Keratinocyte (primary cell): ENCODE measurements at regions not wholly inside any gene's neighbourhood (a gene's known extent, or its start where the extent isn't known, plus 50 kb on each side); places are given as distances from the start of the nearest gene placed in this dataset.

Source experiments
- EZH2 ChIP-seq: IDR thresholded peaks from one replicate; pipeline ENCODE4 v1.6.1; 2012; ENCODE audit warnings: inconsistent platforms, mild to moderate bottlenecking, low read length, moderate library complexity
- TF ChIP-seq, protein P1 (sequence below), 3 experiments: IDR thresholded peaks in 1 of 3; conservative IDR thresholded peaks in 1 of 3; optimal IDR thresholded peaks in 1 of 3; 2 replicates in 2 of 3; 3 replicates in 1 of 3; pipeline versions ENCODE3 to v1.5.1; 2011; ENCODE audit warnings: low read length in 3 of 3, mild to moderate bottlenecking in 3 of 3, moderate library complexity in 2 of 3, control low read depth in 1 of 3, inconsistent platforms in 1 of 3; ENCODE audit not compliant: insufficient read depth in 2 of 3; ENCODE audit errors: extremely low read depth in 1 of 3

DNA sequence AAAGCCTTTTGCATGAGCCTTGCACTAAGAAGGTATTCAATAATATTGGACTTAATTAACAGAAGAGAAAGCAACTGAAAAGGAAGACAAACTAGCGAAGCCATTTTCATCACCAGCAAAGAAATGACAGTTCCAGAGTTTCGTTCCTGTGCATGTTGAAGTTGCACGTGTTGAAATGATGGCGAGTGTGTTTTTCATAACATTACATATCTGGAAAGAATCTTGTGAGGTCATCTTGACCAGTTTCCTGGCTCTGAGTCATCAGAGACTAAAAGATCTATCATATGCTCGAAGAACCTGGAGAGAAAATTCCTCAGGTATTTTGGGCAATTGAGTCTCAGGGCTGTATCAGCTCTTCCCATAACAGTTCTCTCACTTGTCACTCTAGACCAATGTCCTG, 106.2 kb upstream of the MAML3 start:
- TF ChIP-seq, protein P1, sequence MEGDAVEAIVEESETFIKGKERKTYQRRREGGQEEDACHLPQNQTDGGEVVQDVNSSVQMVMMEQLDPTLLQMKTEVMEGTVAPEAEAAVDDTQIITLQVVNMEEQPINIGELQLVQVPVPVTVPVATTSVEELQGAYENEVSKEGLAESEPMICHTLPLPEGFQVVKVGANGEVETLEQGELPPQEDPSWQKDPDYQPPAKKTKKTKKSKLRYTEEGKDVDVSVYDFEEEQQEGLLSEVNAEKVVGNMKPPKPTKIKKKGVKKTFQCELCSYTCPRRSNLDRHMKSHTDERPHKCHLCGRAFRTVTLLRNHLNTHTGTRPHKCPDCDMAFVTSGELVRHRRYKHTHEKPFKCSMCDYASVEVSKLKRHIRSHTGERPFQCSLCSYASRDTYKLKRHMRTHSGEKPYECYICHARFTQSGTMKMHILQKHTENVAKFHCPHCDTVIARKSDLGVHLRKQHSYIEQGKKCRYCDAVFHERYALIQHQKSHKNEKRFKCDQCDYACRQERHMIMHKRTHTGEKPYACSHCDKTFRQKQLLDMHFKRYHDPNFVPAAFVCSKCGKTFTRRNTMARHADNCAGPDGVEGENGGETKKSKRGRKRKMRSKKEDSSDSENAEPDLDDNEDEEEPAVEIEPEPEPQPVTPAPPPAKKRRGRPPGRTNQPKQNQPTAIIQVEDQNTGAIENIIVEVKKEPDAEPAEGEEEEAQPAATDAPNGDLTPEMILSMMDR (optimal IDR thresholded peaks at IDR 0.05 in 1 of 3, IDR thresholded peaks at IDR 0.05 in 1 of 3, conservative IDR thresholded peaks at IDR 0.05 in 1 of 3; ENCODE audit: extremely low read depth in 1 of 3, insufficient read depth in 2 of 3, low read length in 3 of 3): no peak
- TF ChIP-seq EZH2: no peak
